Kidney (tissue), 13 donors: ENCODE measurements at regions not wholly inside any gene's neighbourhood (a gene's known extent, or its start where the extent isn't known, plus 50 kb on each side); places are given as distances from the start of the nearest gene placed in this dataset.

Experiments
- DNase-seq, 5 donors: peaks; one replicate each; pipeline ENCODE4 v3.0.0-alpha.2; 2013 to 2020
- FAIRE-seq: peaks from 2 replicates; lab custom pipeline; 2012; peaks lifted over from hg19 to GRCh38; lab: Jason Lieb, UNC
- H3K27ac ChIP-seq, 2 donors: one replicate each; pipeline ENCODE4 v1.7.0; 2013; ENCODE audit warnings: low read depth in 2 of 2, low read length in 2 of 2, inconsistent platforms in 1 of 2
- H3K27me3 ChIP-seq: one replicate; pipeline ENCODE4 v1.7.1; 2013; ENCODE audit warnings: low read length, inconsistent platforms; ENCODE audit not compliant: control insufficient read depth, insufficient read depth
- H3K36me3 ChIP-seq, 3 donors: one replicate each; pipeline versions ENCODE4 v1.7.0 to v1.7.1; 2013; ENCODE audit warnings: low read length in 3 of 3, control low read depth in 1 of 3, inconsistent platforms in 1 of 3; ENCODE audit not compliant: insufficient read depth in 3 of 3, control insufficient read depth in 2 of 3
- H3K4me1 ChIP-seq, 3 donors: one replicate each; pipeline versions ENCODE4 v1.7.0 to v1.7.1; 2013; ENCODE audit warnings: low read length in 3 of 3, inconsistent platforms in 1 of 3, low read depth in 1 of 3; ENCODE audit not compliant: control insufficient read depth in 2 of 3, insufficient read depth in 2 of 3
- H3K4me3 ChIP-seq, 3 donors: one replicate each; pipeline versions ENCODE4 v1.7.0 to v1.8.1; 2013; ENCODE audit warnings: low read length in 3 of 3, control low read depth in 1 of 3, inconsistent platforms in 1 of 3
- H3K9ac ChIP-seq, 3 donors: one replicate each; pipeline versions ENCODE4 v1.7.0 to v1.7.1; 2013; ENCODE audit warnings: low read length in 3 of 3, control low read depth in 1 of 3, inconsistent platforms in 1 of 3
- H3K9me3 ChIP-seq, 3 donors: one replicate each; pipeline versions ENCODE4 v1.7.0 to v1.7.1; 2013; ENCODE audit warnings: low read length in 3 of 3, control low read depth in 1 of 3, inconsistent platforms in 1 of 3; ENCODE audit not compliant: control insufficient read depth in 2 of 3, insufficient read depth in 1 of 3
- intact Hi-C: fragments of 100-400 bp; cut with DNase I; formaldehyde crosslinking; loops from one replicate; pipeline ENCODE4 v1.11.1; 2022
- TF ChIP-seq, protein P1 (sequence below): IDR thresholded peaks from 3 replicates; pipeline ENCODE4 v1.5.1; 2012; ENCODE audit warnings: mild to moderate bottlenecking, moderate library complexity, borderline replicate concordance; ENCODE audit not compliant: insufficient read depth; ENCODE audit errors: extremely low read depth
- donor health status: control.
- donor health status: control.
- donor health status: control.
- donor health status: control.
- donor health status: control.
- donor health status: DM: yes; HTN: yes; CAD: no.
- donor health status: Normal renal cell carcinoma (clear cell type).

DNA sequence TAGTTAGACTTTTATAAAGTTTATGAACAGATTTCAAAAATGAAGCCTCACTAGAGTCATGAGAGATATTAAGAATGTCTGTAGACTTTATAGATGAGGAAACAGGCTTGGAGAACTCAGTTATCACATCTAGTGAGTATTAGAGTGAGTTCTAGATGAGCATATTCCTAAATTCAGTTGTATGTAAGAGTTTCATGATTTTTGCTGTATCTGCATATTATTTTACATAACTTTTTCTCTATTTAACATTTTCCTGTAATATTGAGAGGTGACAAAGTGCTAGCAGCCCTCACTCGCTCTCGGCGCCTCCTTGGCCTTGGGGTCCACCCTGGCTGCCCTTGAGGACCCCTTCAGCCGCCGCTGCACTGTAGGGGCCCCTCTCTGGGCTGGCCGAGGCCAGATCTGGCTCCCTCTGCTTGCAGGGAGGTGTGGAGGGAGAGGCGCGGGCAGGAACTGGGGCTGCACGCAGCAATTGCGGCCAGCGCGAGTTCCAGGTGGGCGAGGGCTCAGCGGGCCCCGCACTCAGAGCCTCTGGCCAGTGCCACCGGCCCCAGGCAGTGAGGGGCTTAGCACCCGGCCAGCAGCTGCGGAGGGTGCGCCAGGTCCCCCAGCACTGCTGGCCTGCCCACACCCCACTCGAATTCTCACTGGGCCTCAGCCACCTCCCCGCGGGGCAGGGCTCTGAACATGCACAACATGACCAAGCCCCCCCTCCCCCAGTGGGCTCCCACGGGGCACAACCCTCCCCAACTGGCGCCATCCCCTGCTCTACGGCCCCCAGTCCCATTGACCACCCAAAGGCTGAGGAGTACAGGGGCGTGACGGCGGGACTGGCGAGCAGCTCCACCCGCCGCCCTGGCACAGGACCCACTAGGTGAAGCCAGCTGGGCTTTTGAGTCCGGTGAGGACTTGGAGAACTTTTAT, 182.1 kb downstream of the TLE1 start:
- no peaks in the 10 kb centered on the region for H3K9me3 ChIP-seq
- H3K36me3 ChIP-seq: no peaks in the 10 kb centered on the region
- no peaks in the 10 kb centered on the region for H3K27me3 ChIP-seq
- no peak overlapping the region for H3K27ac ChIP-seq
- intact Hi-C loops: no loop called here
- TF ChIP-seq, protein P1, sequence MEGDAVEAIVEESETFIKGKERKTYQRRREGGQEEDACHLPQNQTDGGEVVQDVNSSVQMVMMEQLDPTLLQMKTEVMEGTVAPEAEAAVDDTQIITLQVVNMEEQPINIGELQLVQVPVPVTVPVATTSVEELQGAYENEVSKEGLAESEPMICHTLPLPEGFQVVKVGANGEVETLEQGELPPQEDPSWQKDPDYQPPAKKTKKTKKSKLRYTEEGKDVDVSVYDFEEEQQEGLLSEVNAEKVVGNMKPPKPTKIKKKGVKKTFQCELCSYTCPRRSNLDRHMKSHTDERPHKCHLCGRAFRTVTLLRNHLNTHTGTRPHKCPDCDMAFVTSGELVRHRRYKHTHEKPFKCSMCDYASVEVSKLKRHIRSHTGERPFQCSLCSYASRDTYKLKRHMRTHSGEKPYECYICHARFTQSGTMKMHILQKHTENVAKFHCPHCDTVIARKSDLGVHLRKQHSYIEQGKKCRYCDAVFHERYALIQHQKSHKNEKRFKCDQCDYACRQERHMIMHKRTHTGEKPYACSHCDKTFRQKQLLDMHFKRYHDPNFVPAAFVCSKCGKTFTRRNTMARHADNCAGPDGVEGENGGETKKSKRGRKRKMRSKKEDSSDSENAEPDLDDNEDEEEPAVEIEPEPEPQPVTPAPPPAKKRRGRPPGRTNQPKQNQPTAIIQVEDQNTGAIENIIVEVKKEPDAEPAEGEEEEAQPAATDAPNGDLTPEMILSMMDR: no peak
- no peaks in the 10 kb centered on the region for H3K4me1 ChIP-seq
- H3K4me3 ChIP-seq: no peak overlapping the region
- DNase-seq: no peak
- H3K9ac ChIP-seq: no peak overlapping the region
- no peak for FAIRE-seq

DNA sequence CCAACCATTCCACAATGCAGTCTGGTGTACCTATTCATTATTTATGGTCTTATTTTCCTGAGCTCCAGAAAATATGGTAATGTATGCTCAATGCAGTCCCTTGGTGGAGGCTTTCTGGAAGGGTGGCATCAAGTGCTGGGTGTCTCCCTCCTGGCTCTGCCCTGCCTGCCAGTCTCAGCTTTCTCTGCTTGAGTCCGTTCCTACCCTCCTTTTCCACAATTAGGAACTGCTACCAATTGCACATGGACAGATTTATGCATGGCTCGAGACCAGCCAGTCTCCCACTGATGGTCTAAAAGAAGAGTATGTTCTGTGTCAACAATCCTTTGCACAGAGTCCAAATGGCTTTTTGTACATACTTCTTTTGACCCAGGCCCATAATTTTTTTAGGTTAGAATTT, 189.8 kb downstream of the TLE1 start:
- Histone ChIP-seq H3K9ac (no peak overlapping the region), H3K4me1 (no peaks in the 10 kb centered on the region), H3K9me3 (no peaks in the 10 kb centered on the region), H3K27me3 (no peaks in the 10 kb centered on the region), H3K27ac (no peak overlapping the region), H3K36me3 (no peaks in the 10 kb centered on the region), H3K4me3 (no peak overlapping the region)
- intact Hi-C loops: no loop called here
- FAIRE-seq: no peak
- peak in 2 of 5 donors; percentile 32 to 41 for DNase-seq
- TF ChIP-seq, protein P1: no peak

DNA sequence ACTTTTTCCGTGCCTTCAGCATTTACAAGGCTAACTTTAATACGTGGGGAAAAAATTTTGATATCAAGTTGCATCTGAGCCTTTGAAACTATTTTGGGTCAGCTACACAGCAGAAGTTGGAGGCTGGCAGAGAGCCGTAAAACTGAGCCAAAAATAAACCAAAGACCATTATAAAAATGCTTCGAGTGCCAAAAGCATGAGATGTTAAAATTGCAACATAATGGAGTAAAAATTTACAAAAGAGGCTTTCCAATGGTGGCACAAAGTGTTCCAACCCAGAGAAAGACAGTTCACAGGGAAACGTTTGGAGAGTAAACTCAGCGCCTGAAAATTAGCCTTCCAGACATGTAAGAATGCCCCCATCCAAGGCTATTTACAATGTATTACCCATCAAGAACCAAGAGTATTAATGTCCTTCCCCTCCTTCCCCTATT, 190.3 kb downstream of the TLE1 start:
- Histone ChIP-seq H3K27ac (peak overlapping the region in 1 of 2 donors; percentile 35), H3K36me3 (no peaks in the 10 kb centered on the region), H3K9ac (no peak overlapping the region), H3K9me3 (no peaks in the 10 kb centered on the region), H3K4me1 (no peaks in the 10 kb centered on the region), H3K27me3 (no peaks in the 10 kb centered on the region), H3K4me3 (no peak overlapping the region)
- DNase-seq (no peak), FAIRE-seq (no peak)
- intact Hi-C loops: no loop called here
- TF ChIP-seq, protein P1: no peak
